ENCODE measurements at regions not wholly inside any gene's neighbourhood (a gene's known extent, or its start where the extent isn't known, plus 50 kb on each side); places are given as distances from the start of the nearest gene placed in this dataset.

DNA sequence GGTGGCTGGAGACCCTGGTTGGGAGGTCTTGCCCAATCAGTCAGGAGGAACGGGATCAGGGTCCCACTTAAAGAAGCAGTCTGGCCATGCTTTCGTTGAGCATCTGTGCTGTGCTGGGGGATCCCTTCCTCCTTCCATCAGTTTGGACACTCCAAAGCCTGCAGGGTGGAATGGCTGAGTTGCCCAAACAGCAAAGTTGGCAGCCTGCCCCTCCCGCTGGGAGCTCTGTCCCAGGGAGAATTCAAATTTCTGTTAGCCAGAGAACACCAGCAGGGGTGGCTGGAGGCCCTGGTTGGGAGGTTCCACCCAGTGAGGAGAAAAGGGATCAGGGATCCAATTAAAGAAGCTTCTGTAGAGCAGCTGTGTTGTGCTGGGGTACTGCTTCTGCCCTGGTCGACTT lies 96.9 kb upstream of the CTAGE1 start:
- Histone ChIP-seq H3K9ac (ENCODE audit: low read length) (no peak overlapping the region), H3K36me3 (ENCODE audit: insufficient read depth, low read length) (no peaks in the 10 kb centered on the region), H3K4me2 (ENCODE audit: low read length) (no peak overlapping the region), H3K9me2 (ENCODE audit: insufficient read depth, low read length) (no peaks in the 10 kb centered on the region), H3K27ac (ENCODE audit: low read length) (no peak overlapping the region), H3F3A (ENCODE audit: insufficient read depth, low read length, poor library complexity, severe bottlenecking) (no peaks in the 10 kb centered on the region), H2AFZ (ENCODE audit: low read depth, low read length) (no peak overlapping the region), H3K79me2 (replicated peaks; ENCODE audit: insufficient read depth, low read length) (no peaks in the 10 kb centered on the region), H4K20me1 (ENCODE audit: insufficient read depth) (no peaks in the 10 kb centered on the region), H3K4me3 (ENCODE audit: low read length) (no peak overlapping the region), H3K27me3 (ENCODE audit: insufficient read depth, low read depth, low read length) (no peaks in the 10 kb centered on the region), H3K9me3 (ENCODE audit: low read length) (no peaks in the 10 kb centered on the region)
- TF ChIP-seq MXI1 (conservative IDR thresholded peaks at IDR 0.05; ENCODE audit: poor library complexity, severe bottlenecking) (no peak), TAF1 (IDR thresholded peaks at IDR 0.05; ENCODE audit: low read depth) (no peak), EZH2 (IDR thresholded peaks at IDR 0.05; ENCODE audit: borderline replicate concordance, insufficient read depth, low read length, poor library complexity, severe bottlenecking) (no peak)

- no peak overlapping the region for H3K4me3 ChIP-seq (ENCODE audit: low read length)
- no peaks in the 10 kb centered on the region for H4K20me1 ChIP-seq (ENCODE audit: insufficient read depth)
- no peaks in the 10 kb centered on the region for H3K9me3 ChIP-seq (ENCODE audit: low read length)
- H3K9me2 ChIP-seq (ENCODE audit: insufficient read depth, low read length) = no peaks in the 10 kb centered on the region
- no peak overlapping the region for H2AFZ ChIP-seq (ENCODE audit: low read depth, low read length)
- no peaks in the 10 kb centered on the region for H3K27me3 ChIP-seq (ENCODE audit: insufficient read depth, low read depth, low read length)
- no peak overlapping the region for H3K9ac ChIP-seq (ENCODE audit: low read length)
- H3K27ac ChIP-seq (ENCODE audit: low read length) = no peak overlapping the region
- H3K79me2 ChIP-seq (replicated peaks; ENCODE audit: insufficient read depth, low read length) = no peaks in the 10 kb centered on the region
- H3K4me2 ChIP-seq (ENCODE audit: low read length) = no peak overlapping the region
- H3F3A ChIP-seq (ENCODE audit: insufficient read depth, low read length, poor library complexity, severe bottlenecking) = no peaks in the 10 kb centered on the region
- no peak for TF ChIP-seq CTCF (IDR thresholded peaks at IDR 0.05; ENCODE audit: poor library complexity, severe bottlenecking)
- TF ChIP-seq RAD21 (conservative IDR thresholded peaks at IDR 0.05) = no peak
- TF ChIP-seq TAF1 (IDR thresholded peaks at IDR 0.05; ENCODE audit: low read depth) = no peak
- TF ChIP-seq MXI1 (conservative IDR thresholded peaks at IDR 0.05; ENCODE audit: poor library complexity, severe bottlenecking) = no peak
- no peak for TF ChIP-seq EP300 (conservative IDR thresholded peaks at IDR 0.05; ENCODE audit: poor library complexity, severe bottlenecking)
- no peak for TF ChIP-seq POLR2AphosphoS5 (IDR thresholded peaks at IDR 0.05)
- no peak for TF ChIP-seq EZH2 (IDR thresholded peaks at IDR 0.05; ENCODE audit: borderline replicate concordance, insufficient read depth, low read length, poor library complexity, severe bottlenecking)
- H3K36me3 ChIP-seq (ENCODE audit: insufficient read depth, low read length) = no peaks in the 10 kb centered on the region
Observed at GRCh38 chr18:22515250-22515649, 97.5 kb upstream of the CTAGE1 start.

DNA sequence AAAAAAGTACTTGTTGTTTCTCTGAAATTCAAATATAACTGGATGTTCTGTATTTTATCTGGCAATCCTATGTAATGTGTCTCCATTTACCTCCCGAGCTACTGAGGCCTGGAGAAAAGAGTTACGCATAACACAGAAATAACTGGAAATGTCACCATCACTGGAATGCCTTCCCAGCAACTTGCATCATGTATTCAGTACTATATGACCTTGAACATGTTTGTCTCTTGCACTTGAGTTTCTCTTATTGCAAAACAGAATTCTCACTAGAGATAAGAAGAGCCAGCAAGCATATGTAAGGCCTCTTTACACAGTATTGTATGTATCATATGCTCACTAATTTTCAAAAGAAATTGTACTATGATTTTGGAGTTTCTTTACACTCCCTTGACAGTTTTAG lies 99.6 kb upstream of the CTAGE1 start:
- Histone ChIP-seq H4K20me1 (ENCODE audit: insufficient read depth) (no peaks in the 10 kb centered on the region), H3K4me2 (ENCODE audit: low read length) (no peak overlapping the region), H2AFZ (ENCODE audit: low read depth, low read length) (no peak overlapping the region), H3K9ac (ENCODE audit: low read length) (no peak overlapping the region), H3K36me3 (ENCODE audit: insufficient read depth, low read length) (no peaks in the 10 kb centered on the region), H3K9me2 (ENCODE audit: insufficient read depth, low read length) (no peaks in the 10 kb centered on the region), H3K9me3 (ENCODE audit: low read length) (no peaks in the 10 kb centered on the region), H3F3A (ENCODE audit: insufficient read depth, low read length, poor library complexity, severe bottlenecking) (no peaks in the 10 kb centered on the region), H3K27me3 (ENCODE audit: insufficient read depth, low read depth, low read length) (no peaks in the 10 kb centered on the region), H3K27ac (ENCODE audit: low read length) (no peak overlapping the region), H3K79me2 (replicated peaks; ENCODE audit: insufficient read depth, low read length) (no peaks in the 10 kb centered on the region), H3K4me3 (ENCODE audit: low read length) (no peak overlapping the region)
- TF ChIP-seq REST (IDR thresholded peaks at IDR 0.05; ENCODE audit: borderline replicate concordance) (no peak), RAD21 (conservative IDR thresholded peaks at IDR 0.05) (no peak), POLR2AphosphoS5 (IDR thresholded peaks at IDR 0.05) (no peak), EP300 (conservative IDR thresholded peaks at IDR 0.05; ENCODE audit: poor library complexity, severe bottlenecking) (no peak)

Measured in neural cell (in vitro differentiated cells).